ENCODE measurements at regions not wholly inside any gene's neighbourhood (a gene's known extent, or its start where the extent isn't known, plus 50 kb on each side); places are given as distances from the start of the nearest gene placed in this dataset.
"Not testable (repeated sequence)": the region's sequence is repeated elsewhere in the genome, so short reads cannot be mapped to it uniquely, and the experiment has no call there.

DNA sequence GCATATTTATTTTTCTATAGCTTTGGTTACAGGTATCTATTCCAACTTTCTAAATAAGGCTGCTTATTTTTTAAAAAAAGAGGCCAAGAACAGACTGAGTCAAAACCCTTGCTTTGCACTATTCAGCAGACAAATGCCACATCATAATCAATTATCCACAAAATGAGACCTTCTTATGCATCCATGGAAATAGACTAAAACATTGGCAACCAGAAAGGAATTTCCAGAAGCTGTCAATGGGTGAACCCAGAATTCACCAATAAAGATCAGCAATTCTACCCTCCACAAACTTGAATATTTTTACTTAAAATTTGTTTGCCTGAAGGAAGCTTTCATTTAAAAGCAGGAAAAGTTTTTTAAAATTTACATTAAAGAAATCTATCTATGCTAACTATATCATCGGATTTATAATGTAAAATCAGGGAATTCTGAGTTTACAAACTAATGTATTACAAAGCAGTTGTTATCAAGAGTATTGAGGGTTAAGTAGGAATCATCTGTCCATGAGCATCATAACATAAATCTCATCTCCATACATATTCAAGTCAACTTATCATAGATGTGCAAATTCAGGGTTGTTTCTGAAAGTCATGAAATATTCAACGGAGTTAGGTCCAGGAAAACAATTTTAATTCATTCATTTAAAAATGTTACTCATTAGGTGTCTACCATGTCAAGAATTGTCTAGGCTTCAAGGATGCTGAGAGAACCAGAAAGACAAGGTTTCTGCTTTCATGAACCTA, 548.0 kb downstream of the SATB2 start:
- DNase-seq: no peak

DNA sequence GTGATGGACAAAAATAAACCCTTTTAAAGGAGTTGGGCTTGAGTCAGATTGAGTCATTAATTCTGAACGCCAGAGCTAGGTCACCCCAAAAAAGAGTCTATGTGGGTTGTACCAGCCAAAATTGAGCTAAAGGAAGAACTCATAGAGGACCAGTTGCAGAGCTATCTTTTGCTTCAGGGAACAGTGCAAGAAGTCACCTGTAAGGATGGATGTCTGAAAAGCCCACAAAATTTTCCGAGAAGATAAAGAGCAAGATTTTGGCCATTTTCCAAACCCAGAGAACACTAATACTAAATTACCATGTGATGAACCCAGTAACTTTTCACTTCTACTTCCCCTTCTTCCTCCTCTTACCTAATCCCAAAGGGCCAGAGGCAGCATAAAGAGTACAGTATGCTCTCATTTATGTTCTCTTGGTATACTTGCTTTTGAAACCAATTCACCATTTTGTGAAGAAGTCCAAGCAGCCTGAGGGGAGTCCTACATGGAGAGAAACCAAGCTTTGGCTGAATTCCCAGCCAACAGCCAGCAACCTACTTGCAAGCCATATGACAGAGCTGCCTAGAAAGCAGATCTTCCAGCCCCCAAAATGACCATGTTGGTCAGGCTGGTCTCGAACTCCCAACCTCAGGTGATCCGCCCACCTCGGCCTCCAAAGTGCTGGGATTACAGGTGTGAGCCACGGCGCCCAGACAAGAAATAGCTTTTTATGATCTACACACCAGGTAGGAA, 551.7 kb downstream of the SATB2 start:
- peak in 1 of 3 donors; percentile 4 for DNase-seq

GRCh38 chr2:198901894-198902293, 555.8 kb downstream of the SATB2 start:
- no peak for DNase-seq

DNA sequence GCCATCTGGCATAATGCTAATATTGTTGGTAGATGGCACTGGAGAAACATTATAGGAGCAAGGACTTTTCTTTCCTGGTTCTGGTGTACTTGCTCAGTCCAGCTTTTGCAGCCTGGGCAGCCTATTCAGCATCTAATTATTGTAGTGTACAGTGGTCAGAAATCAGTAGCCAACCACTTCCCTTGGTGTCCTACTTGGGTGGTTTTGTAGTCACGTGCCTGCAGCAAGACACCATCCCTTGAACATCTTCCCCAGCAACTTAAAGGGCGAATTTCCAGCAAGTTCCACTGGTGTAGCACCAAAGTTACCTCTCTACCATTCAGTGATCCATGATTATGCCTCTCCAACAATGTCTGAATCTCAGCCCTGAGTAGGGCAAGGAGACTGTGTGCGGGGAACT, 557.6 kb downstream of the SATB2 start:
- DNase-seq: no peak

GRCh38 chr2:198890490-198890889, 567.2 kb downstream of the SATB2 start:
- peak in 2 of 3 donors; percentile 18 to 24 for DNase-seq

DNA sequence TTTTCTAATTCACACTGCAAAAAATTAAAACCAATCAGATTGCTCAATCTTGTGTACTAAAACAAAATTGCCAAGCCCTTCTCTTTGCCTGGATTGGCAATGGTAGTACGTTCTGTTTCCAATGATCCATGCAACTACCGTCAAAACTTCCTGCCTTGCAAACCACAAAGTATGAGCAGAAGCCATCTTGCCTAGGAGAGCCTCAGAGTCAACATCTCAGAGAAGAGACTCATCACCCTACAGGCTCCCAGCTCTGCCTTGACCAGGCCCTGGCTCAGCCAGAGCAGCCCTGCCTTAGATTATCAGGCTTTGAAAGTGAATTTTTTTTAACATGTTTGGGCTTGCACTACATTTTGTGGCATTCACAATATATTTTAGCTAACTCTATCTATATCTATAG, 574.1 kb downstream of the SATB2 start:
- no peak for DNase-seq

DNA sequence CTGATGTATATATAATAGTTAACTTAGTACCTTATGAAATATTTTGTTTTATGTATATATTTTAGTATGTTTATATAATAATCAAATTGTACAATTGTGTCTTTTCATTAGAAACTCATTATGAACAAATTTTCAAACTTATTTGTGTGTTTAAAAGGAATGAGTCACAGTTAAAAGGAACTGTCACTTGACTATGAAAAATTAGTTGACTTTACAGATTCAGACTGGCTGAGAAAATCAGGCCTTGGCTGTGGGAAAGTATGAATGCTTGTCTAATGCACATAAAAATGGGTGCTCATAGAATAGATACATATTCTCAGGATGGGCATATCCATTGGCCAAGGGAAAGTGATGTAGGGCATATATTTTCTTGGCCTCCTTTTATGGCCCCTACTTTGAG, 576.8 kb downstream of the SATB2 start:
- DNase-seq: no peak

DNA sequence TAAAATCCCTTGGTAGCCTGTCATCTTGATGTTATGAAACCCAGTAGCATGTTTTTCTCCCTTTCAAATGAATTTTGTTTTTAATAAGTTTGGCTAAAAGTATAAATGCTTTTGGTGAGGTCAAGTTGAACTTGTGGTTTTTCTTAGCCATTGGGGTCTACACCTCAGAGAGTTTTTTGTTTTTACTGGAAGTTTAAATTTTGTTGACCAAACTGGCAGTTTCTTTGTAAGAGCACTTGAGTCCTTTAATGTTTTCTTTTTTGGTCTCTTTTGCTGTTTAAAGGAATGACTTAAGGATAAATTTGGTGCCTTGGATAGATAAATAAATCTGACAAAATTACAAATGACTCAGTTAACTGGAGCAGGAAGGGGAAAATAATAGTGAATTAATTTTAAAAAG, 577.3 kb downstream of the SATB2 start:
- DNase-seq: no peak

DNA sequence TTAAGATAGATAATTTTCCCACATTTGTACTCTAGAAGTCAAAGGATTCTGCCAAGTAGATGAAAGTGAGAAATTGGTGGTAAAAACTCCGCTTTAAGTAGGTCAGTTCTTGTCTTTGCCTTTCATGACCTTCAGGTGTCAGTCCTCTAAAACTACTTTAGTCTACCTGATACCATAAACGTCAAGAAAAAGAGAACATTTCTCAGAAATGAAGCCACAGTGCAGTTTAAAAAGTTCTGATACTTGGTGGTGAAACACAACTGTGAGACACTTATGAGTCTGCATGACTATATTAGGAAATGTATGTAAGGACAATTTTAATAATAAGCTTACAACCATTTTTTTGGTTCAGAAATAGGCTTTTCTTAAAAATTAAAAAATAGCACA, 583.3 kb downstream of the SATB2 start:
- DNase-seq: no peak

- no peak for DNase-seq
Observed at GRCh38 chr2:198873503-198874471, 584.0 kb downstream of the SATB2 start.

GRCh38 chr2:198863655-198864054, 594.1 kb downstream of the SATB2 start:
- no peak for DNase-seq

DNA sequence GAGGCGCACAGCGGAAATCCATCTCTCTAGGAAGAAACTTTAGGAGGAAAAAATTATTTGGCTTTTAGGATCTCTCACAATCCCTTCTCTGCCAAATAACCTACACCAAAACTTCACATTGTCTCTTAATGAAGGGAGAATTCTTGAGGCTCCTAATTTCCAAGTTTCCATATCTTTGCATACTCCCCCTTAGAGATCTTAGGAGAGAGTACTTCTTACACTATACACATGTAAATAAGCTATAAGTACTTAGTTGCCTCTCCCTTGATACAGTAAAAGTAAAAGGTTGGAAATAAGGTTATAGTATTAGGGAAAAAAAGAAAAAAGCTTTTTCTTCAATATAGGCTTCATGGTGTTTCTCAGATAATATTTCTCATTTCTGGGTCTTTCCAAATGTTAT, 596.7 kb downstream of the SATB2 start:
- DNase-seq: no peak

GRCh38 chr2:198857246-198857645, 600.5 kb downstream of the SATB2 start:
- no peak for DNase-seq

- DNase-seq: not testable (repeated sequence)
Observed at GRCh38 chr2:198855746-198856145, 602.0 kb downstream of the SATB2 start.

DNA sequence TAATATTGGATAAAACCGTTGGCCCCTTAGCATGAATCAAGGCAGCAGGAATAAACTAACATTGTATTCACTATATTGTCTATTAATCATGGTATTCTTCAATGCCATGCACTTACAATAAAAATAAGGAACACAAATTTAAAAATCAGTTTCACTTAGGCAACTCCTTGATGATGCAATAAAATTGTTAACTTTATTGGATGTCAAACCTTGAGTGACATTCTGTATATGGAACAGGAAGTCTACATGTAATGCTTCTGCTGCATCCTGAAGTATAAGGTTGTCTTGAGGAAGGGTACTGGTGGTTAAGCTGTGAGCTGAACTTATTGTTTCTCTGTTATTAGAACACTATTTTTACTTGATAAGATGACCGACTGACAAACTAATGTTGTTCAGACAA, 605.5 kb downstream of the SATB2 start:
- DNase-seq: no peak

DNA sequence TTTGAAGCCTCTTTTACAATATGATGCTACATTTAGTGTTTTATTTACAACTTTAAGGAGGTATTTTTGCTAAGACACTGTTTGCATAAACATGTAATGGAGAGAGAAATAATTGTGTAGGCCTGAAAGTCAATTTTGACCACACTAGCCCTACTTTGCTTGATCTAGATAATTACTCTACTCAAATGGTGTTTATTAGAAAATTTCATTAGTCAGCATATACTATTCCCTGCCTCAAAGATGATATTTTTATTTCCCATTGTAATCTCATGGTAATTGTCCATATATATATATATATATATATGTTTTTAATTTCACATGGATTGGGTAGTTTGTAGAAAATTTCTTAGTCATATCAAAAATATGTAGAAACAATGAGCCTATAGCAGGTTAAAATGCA, 632.2 kb downstream of the SATB2 start:
- no peak for DNase-seq

- no peak for DNase-seq
Observed at GRCh38 chr2:198817536-198817935, 640.2 kb downstream of the SATB2 start.

DNA sequence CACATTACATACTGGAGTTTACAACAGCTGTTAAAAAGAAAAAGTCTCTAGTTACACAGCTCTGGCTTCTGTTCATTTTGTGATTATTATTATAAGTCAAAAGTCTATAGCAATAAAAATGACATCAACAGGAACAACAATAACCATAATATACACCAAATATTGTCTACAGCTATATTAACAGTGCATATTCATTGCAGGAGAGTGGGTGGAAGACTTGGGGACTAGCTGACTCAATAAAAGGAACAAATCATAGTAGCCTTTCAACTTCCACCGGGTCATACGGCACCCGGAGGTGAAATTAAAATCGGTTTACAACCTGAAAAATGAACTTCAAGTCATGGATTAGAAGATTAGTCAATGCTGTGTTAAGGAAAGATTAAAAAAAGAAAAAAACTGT, 642.1 kb downstream of the SATB2 start:
- DNase-seq: no peak

- no peak for DNase-seq
Observed at GRCh38 chr2:198811198-198811597, 646.5 kb downstream of the SATB2 start.

GRCh38 chr2:198809976-198810375, 647.8 kb downstream of the SATB2 start:
- DNase-seq: no peak

- DNase-seq: no peak
Observed at GRCh38 chr2:198807131-198807530, 650.6 kb downstream of the SATB2 start.

- no peak for DNase-seq
Observed at GRCh38 chr2:198795419-198795818, 662.3 kb downstream of the SATB2 start.

GRCh38 chr2:198791623-198792022, 666.1 kb downstream of the SATB2 start:
- DNase-seq: no peak

Data from suppressor macrophage treated with lipopolysaccharide for 1 hour (primary cell).